OCI-LY3 (cell line): ENCODE measurements at regions not wholly inside any gene's neighbourhood (a gene's known extent, or its start where the extent isn't known, plus 50 kb on each side); places are given as distances from the start of the nearest gene placed in this dataset.

ENCODE experiments used
- CTCF ChIP-seq: fragments of 200-600, 300-600 bp; sonication (generic); IDR thresholded peaks from 2 replicates; pipeline ENCODE4 v1.5.1; 2014; ENCODE audit warnings: antibody characterized with exemption, low read length, low read depth
- EZH2phosphoT487 ChIP-seq: fragments of 200-600 bp; shearing (Covaris generic); IDR thresholded peaks from 2 replicates; pipeline ENCODE4 v1.6.1; 2018; ENCODE audit warnings: antibody characterized with exemption, mixed run types, low read depth

- TF ChIP-seq CTCF (no peak), EZH2phosphoT487 (no peak)
These were observed 166.8 kb upstream of the HCCS start for GRCh38 chrX:10944136-10944885.
